ENCODE measurements at regions not wholly inside any gene's neighbourhood (a gene's known extent, or its start where the extent isn't known, plus 50 kb on each side); places are given as distances from the start of the nearest gene placed in this dataset.

- no peak for DNase-seq
Measured at GRCh38 chr1:30607723-30608122, 115.7 kb downstream of the MATN1 start.

DNA sequence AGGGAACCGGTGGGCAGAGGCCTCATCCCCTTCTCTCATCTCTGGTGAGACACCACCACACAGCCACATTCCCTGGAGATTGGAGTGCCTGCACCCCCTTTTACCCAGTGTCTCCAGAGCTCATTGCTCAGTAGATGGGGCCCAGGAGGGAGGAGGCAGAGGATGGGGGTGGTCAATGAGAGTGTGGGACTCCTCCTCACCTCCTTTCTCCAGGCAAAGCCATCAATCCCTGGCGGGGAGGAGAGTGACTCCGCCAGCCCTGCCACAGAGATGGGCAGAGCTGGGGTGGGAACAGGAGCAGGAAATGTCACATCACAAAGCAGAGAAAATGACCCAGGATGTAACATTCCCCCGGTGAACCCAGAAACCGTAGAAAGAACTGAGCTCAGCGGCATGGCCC lies 117.2 kb downstream of the MATN1 start:
- no peak for DNase-seq

GRCh38 chr1:30605441-30605920 lies 117.9 kb downstream of the MATN1 start:
- DNase-seq = no peak

DNA sequence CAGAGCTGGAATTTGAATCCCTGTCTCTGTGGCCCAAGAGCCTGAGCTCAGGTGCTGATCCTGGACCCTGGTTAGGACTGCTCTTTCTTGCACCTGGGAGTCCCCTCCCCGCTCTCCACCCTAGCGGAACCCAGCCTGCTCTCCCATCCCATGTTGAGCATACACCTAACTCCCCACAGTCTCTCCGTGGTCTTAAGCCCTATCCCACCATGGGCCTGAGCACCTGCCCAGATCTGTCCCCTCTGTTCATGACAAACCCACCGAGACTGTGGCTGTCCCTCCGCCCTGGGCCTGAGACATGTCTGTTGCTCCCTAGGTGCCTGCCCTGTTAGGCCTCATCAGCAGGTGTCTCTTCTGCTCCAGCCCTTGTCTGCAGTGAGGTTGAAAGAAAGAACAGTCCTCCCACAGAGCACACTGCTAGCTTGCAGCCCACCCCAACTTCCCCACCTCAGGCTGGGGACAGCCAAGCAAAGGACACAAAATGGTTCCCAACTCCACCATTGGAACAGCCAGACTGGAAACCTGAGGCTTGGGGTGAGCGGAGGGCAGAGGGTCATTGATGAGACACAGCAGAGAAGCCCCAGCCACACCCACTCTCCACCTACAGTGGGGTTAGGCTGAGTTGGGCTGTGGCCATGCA lies 118.5 kb downstream of the MATN1 start:
- DNase-seq = no peak

DNA sequence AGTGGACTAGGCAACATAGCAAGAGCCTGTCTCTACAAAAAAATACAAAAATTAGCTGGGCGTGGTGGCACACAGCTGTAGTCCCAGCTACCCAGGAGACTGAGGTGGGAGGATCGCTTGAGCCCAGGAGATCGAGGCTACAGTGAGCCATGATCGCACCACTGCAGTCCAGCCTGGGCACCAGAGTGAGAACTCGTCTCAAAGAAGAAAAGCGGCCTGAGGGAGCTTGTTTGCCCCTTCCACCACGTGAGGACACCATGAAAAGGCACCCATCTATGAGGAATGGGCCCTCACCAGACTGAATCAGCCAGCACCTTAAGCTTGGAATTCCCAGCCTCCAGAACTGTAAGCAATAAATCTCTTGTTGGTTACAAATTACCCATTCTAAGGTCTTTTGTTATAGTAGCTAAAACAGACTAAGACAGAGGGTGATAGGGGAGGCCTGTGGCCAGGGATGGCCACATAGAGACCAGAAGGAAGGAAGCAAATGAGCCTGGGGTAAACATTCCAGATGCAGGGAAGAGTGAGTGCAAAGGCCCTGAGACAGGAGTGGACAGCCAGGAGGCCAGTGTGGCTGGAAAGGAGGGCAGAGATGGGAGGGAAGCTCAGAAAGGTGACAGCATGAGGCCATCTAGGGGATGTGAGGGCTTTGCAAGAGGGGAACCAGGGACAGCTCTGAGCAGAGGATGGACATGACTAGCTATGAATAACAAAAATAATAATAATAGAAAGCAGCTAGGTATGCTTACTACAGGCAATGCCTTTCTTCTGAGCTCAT lies 120.1 kb downstream of the MATN1 start:
- no peak for DNase-seq

DNA sequence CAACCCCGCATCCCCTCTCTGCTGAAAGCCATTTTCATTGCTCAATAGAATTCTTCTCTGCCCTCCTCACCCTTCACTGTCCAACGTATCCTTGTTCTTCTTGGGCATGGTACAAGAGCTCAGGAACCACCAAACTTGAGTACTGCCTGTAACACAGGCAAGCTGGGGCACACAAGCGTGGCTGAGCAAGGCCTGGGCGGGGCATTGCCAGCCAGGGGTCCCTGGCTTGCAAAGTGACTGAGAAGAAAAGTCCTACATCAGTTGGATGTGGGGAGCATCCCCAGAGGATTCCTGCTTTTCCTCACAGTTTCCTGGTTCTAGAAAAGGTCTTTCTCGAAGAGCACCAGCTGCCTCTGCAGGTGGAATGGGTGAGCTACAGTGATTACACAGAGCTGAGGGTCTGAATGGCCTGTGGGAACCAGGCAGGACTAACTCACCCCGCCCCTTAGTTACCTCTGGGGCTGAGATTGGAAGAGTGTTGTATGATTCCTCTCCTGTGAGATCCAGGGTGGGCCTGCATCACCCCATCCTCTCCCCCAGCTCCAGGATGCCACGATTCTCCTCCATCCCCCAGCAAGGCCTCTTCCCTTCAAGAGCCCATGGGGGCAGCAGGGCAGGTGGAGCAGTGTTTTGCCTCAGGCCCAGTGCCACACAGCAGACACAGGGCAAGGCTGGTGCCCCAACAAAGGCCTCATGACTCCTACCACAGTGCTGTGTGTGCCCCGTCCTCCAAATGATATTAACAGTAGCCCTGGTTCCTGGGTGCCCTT lies 121.9 kb downstream of the MATN1 start:
- DNase-seq = no peak

GRCh38 chr1:30600706-30601105 lies 122.7 kb downstream of the MATN1 start:
- no peak for DNase-seq

DNA sequence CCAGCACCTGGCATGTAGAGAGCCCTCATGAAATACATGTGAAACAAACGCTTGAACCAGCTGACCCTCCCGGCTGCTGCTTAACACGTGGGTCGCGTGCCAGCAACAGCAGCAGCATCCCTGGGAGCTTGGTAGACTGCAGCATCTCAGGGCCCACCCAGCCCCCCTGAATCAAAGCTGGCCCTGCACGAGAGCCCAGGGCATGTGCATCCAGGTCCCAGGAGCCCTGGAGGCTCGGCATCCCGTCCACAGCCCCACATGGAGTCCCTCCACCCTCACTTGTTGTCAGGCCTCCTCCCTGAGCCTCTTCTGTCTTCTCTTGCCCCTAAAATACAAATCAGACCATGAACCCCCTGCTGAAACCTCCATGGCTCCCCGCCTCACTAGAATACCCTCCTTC lies 123.1 kb downstream of the MATN1 start:
- no peak for DNase-seq

DNA sequence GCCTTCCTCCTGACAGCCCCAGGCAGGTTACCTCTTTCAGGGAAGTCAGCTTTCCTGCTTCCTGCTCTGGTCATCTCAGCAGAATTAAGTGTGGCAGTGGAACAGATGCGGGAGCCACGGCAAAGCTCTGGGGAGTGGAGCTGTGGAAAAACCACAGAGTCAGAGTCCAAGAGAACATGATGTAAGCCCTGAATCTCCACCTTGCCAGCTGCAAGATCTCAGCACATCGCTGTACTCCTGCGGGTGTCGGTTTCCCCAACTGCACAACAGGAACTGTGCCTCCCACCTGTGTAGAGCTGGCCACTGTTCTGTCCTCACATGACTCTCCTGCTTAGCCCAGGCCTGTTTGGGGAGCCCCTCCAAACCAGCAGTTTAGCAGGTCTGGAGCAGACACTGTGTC lies 123.7 kb downstream of the MATN1 start:
- DNase-seq = no peak

GRCh38 chr1:30598571-30599114 lies 124.7 kb downstream of the MATN1 start:
- DNase-seq = no peak

GRCh38 chr1:30597711-30598110 lies 125.7 kb downstream of the MATN1 start:
- no peak for DNase-seq

DNA sequence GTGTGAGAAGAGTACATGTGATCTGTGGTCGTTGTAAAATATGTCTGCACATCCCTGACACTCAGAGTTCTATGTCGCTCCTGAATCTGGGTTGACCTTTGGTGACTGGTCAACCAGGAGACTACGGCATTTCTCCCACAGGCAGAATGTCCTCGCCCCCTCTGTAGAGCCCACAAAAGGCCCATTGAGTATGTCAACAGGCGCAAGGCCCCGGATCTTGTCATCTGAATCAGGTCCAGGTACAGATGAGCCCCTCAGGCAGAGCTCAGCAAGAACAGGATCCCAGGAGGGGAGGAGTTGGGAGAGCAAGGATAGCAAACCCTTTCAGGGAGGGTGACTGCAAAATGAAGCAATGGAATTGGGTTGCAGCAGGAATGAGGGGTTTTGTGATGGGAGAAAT lies 126.5 kb downstream of the MATN1 start:
- DNase-seq = no peak

DNA sequence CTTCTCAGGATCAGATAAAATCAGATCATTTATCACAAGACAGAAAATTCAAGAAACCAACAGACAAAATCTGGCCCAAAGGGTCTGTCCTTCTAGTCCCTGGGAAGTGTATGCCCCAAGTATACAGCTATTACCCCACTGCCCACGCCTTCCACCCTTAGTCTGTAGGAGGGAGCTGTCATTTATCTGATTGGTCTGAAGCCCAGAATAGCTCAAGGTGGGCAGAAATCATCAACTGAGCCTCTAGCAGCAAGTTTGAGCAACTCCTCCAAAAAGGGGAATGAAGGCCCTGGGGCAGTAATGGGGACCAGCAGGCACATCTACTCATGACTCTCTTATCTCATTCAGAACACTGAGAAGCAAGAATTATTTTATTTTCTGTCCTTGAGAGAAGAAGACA lies 126.9 kb downstream of the MATN1 start:
- DNase-seq = no peak

DNA sequence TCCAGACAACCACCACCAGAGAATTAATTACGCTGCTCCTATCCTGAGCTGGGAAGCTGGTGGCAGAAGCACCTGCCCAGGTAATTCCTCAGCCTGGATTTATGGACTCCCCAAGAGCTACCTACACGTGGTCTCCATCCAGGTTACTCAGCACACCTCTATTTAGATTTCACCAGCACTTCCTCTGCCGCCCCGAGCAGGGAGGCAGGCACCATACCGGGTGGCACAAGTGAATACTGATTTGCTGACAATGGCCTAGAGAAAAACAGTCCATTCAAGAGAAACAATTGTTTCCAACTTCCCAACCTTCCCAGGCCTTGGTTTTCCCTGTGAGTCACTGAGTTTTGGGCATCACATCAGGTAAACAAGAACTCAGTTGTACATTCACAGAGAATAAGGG lies 134.3 kb downstream of the MATN1 start:
- no peak for DNase-seq

GRCh38 chr1:30588311-30589073 lies 134.9 kb downstream of the MATN1 start:
- no peak for DNase-seq

- DNase-seq = no peak
Measured at GRCh38 chr1:30586671-30587070, 136.7 kb downstream of the MATN1 start.

GRCh38 chr1:30579580-30579979 lies 143.8 kb downstream of the MATN1 start:
- DNase-seq = no peak

- DNase-seq = no peak
Measured at GRCh38 chr1:30575066-30575465, 148.3 kb downstream of the MATN1 start.

- no peak for DNase-seq
Measured at GRCh38 chr1:30572192-30572591, 151.2 kb downstream of the MATN1 start.

- no peak for DNase-seq
Measured at GRCh38 chr1:30571380-30571779, 152.0 kb downstream of the MATN1 start.

DNA sequence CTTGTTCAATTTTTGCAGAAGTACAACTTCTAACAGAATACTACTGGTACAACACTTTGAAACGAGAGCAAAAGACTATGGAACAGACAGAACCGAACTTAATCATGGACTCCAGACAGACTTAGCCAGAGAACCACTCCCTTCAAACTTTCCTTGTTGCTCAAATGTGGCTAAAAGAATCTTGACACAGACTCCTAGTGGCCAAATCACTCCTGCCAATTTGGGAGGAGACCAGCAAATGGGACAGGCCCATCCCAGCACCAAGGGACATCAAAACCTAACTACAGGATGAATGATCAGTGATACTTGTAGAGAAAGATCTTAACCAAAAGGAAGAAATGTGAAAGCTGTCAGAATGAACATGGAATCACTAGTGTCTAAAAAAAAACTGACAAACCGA lies 154.0 kb downstream of the MATN1 start:
- DNase-seq = no peak

GRCh38 chr1:30562559-30562958 lies 160.8 kb downstream of the MATN1 start:
- no peak for DNase-seq

GRCh38 chr1:30551603-30552002 lies 171.8 kb downstream of the MATN1 start:
- DNase-seq = no peak
